ENCODE measurements at regions not wholly inside any gene's neighbourhood (a gene's known extent, or its start where the extent isn't known, plus 50 kb on each side); places are given as distances from the start of the nearest gene placed in this dataset.

- Mint-ChIP-seq H3K4me3 (ENCODE audit: unreplicated experiment) (no peak overlapping the region), H3K9me3 (ENCODE audit: unreplicated experiment) (peaks cover 20% of the 10 kb centered on the region)
Measured at GRCh38 chr17:5762191-5762590, 177.9 kb upstream of the NLRP1 start.

DNA sequence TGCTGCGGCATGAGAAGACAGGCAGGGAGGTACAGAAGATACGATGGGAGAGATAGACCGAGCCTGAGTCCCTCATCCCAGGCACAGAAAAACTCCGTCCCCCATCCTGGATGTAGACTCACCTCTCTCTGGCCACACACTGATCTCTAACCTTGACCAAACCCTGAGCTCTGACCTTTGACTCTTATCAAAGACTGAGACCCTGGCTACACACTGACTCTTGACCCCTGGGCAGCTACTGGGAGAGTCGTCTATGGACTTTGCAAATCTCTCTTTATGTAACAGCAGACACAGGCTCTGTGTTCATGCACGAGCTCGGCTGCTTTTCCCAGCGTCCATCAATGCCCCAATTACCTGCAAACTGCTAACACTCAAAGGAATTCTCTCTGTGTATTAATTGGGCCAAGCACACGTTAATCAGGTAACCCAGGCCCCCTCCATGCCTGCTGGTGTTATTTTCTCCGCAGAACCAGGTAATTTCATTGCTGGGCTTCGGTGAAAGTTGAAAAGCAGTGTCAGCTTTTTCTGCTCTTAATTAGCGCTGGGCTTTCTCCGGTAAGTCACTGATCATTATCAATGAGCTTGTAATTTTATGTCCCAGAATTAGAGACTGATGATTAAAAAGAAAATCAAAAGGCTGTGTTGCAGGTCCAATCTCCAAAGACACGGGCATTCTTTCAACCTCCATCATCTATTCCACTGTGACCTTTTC is 179.4 kb upstream of the NLRP1 start:
- Mint-ChIP-seq H3K27ac (ENCODE audit: unreplicated experiment) (no peak overlapping the region), H3K36me3 (ENCODE audit: low read depth, unreplicated experiment) (no peaks in the 10 kb centered on the region), H3K4me1 (ENCODE audit: low read depth, unreplicated experiment) (no peaks in the 10 kb centered on the region), H3K9me3 (ENCODE audit: unreplicated experiment) (peaks cover 17% of the 10 kb centered on the region), H3K4me3 (ENCODE audit: unreplicated experiment) (no peak overlapping the region), H3K27me3 (ENCODE audit: low read depth, unreplicated experiment) (peaks cover 59% of the 10 kb centered on the region)
- no peak for FAIRE-seq
- no peak overlapping the region for H3K4me2 ChIP-seq (ENCODE audit: low read length)
- TF ChIP-seq EZH2 (IDR thresholded peaks at IDR 0.05; ENCODE audit: insufficient read depth, low read length) = no peak
- no peak for TF ChIP-seq CTCF (IDR thresholded peaks at IDR 0.05; ENCODE audit: insufficient read depth, low read depth, low read length)
- H3K9me3 ChIP-seq (ENCODE audit: insufficient read depth, low read depth, low read length) = no peaks in the 10 kb centered on the region
- H3K9ac ChIP-seq (ENCODE audit: low read length) = no peak overlapping the region
- no peaks in the 10 kb centered on the region for H3K36me3 ChIP-seq (ENCODE audit: insufficient read depth, low read length)
- no peaks in the 10 kb centered on the region for H3K79me2 ChIP-seq (ENCODE audit: insufficient read depth, low read length)
- peaks cover 3% of the 10 kb centered on the region for H3K4me1 ChIP-seq (ENCODE audit: insufficient read depth, low read length)
- DNase-seq (ENCODE audit: low read depth) = no peak
- H4K20me1 ChIP-seq (ENCODE audit: insufficient read depth, low read length) = no peaks in the 10 kb centered on the region
- H3K27ac ChIP-seq (ENCODE audit: low read depth, low read length) = no peak overlapping the region
- H2AFZ ChIP-seq (ENCODE audit: low read depth, low read length) = no peak overlapping the region
- H3K4me3 ChIP-seq (ENCODE audit: insufficient read depth, low read depth, low read length) = no peak overlapping the region
- peaks cover 32% of the 10 kb centered on the region for H3K27me3 ChIP-seq (ENCODE audit: insufficient read depth, low read length)

More at GRCh38 chr17:5762191-5762590, 177.9 kb upstream of the NLRP1 start:
- no peak overlapping the region for H3K4me3 ChIP-seq (ENCODE audit: insufficient read depth, low read depth, low read length)
- no peak for DNase-seq (ENCODE audit: low read depth)
- Mint-ChIP-seq H3K36me3 (ENCODE audit: low read depth, unreplicated experiment) (no peaks in the 10 kb centered on the region), H3K27ac (ENCODE audit: unreplicated experiment) (no peak overlapping the region), H3K27me3 (ENCODE audit: low read depth, unreplicated experiment) (peaks cover 48% of the 10 kb centered on the region), H3K4me1 (ENCODE audit: low read depth, unreplicated experiment) (no peaks in the 10 kb centered on the region)
- H3K36me3 ChIP-seq (ENCODE audit: insufficient read depth, low read length) = no peaks in the 10 kb centered on the region
- no peaks in the 10 kb centered on the region for H3K79me2 ChIP-seq (ENCODE audit: insufficient read depth, low read length)
- H3K9ac ChIP-seq (ENCODE audit: low read length) = no peak overlapping the region
- no peak overlapping the region for H3K27ac ChIP-seq (ENCODE audit: low read depth, low read length)
- no peak overlapping the region for H2AFZ ChIP-seq (ENCODE audit: low read depth, low read length)
- H4K20me1 ChIP-seq (ENCODE audit: insufficient read depth, low read length) = no peaks in the 10 kb centered on the region
- H3K9me3 ChIP-seq (ENCODE audit: insufficient read depth, low read depth, low read length) = no peaks in the 10 kb centered on the region
- H3K4me2 ChIP-seq (ENCODE audit: low read length) = no peak overlapping the region
- TF ChIP-seq EZH2 (IDR thresholded peaks at IDR 0.05; ENCODE audit: insufficient read depth, low read length) (no peak), CTCF (IDR thresholded peaks at IDR 0.05; ENCODE audit: insufficient read depth, low read depth, low read length) (no peak)
- H3K27me3 ChIP-seq (ENCODE audit: insufficient read depth, low read length) = peaks cover 28% of the 10 kb centered on the region
- peaks cover 3% of the 10 kb centered on the region for H3K4me1 ChIP-seq (ENCODE audit: insufficient read depth, low read length)
- FAIRE-seq = no peak
